Pulmonary artery endothelial cell (primary cell): ENCODE measurements at regions not wholly inside any gene's neighbourhood (a gene's known extent, or its start where the extent isn't known, plus 50 kb on each side); places are given as distances from the start of the nearest gene placed in this dataset.
"Not testable (repeated sequence)": the region's sequence is repeated elsewhere in the genome, so short reads cannot be mapped to it uniquely, and the experiment has no call there.

ENCODE experiments used
- DNase-seq: peaks from one replicate; pipeline ENCODE4 v3.0.0-alpha.2; 2011; ENCODE audit warnings: low read depth, low spot score

DNA sequence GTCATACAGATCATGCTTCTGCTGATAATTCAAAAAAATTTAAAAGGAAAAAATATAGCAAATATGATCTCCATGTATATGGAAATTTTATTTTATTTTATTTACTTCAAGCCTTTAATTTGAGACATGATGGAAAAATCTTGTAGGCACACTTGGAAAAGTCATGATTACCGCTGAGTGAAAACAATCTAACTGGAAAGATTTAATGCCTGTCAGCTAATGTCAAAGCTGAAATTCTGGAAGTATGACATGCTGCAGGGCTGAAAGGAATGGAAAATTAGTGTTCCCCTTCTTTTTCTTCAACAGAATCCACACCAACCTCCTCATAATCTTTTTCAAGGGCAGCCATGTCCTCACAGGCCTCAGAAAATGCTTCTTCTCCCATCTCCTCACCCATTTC lies 58.2 kb downstream of the RPRM start:
- DNase-seq, result no peak

DNA sequence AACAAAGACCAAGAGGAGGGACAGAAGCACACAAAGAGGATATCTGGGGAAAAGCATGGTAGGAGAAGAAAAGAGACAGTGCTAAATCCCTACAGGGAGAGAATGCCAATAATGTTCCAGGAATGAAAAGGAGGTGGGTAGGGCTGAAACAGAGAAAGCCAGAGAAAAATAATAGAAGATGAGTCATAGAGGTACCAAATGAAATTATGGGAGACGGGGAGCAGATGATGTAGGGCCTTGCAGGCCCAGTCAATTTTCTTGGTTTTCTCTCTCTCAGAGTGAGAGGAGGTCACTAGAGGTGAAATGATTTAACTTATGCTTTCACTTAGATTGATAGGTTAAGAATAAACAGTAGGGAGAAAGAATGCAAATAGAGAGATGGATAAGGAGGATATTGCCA lies 61.5 kb downstream of the RPRM start:
- DNase-seq, result no peak

DNA sequence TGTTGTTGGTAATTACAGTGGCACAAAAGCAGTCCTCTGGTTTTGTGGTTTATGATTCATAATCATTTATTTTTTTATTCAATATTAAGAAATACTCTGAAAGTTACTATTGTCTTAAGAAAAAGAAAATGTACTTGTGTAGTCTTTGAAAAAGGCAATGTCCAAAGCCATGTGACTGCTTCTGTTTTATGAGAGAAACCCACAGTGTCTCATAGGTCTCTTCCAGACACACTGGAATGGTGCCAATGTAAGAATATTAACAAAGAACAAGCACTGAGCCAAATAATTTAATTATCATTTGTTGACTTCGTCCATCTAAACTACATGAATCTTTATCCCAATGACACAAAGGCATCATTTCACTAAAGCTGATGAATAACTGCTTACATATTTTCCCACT lies 62.5 kb downstream of the RPRM start:
- DNase-seq, result no peak

DNA sequence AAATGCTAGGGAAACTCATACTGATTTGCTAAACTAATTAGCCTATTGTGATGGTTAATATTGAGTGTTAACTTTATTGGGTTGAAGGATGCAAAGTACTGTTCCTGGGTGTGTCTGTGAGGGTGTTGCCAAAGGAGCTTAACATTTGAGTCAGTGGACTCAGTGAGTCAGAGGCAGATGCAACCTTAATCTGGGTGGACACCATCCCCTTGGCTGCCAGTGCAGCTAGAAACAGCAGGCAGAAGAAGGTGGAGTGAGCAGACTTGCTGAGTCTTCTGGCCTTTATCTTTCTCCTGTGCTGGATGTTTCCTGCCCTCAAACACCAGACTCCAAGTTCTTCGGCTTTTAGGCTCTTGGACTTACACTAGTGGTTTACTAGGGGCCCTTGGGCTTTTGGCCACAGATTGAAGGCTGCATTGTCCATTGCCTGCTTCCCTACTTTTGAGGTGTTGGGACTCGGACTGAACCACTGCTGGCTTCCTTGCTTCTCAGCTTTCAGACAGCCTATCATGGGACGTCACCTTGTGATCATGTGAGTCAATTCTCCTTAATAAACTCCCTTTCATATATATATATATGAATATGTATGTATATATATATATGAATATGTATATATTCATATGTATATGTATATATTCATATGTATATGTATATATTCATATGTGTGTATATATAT lies 69.7 kb downstream of the RPRM start:
- no peak for DNase-seq

DNA sequence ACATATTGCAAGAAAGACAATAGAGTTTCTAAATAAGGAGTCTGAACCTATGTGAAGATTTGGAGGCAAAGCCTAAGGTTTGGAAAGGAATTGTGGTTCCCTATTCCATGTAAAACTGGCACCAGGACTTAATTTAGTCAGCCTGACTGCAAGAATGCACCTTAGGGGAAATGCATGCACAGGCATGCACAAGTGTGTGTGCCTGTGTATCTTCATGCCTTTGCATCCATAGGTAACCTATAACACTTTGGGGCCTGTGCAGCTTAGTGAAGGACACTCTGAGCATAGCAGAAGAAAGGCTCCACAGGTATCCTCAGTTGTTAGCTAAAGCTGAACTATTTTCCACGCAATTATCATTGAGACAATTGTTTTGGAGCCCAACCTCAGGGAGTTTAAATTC lies 73.4 kb downstream of the RPRM start:
- DNase-seq, result no peak

- no peak for DNase-seq
Measured at GRCh38 chr2:153404792-153405191, 73.8 kb downstream of the RPRM start.

- DNase-seq, result no peak
Measured at GRCh38 chr2:153403940-153404339, 74.6 kb downstream of the RPRM start.

- not testable (repeated sequence) for DNase-seq
Measured at GRCh38 chr2:153403352-153403751, 75.2 kb downstream of the RPRM start.

DNA sequence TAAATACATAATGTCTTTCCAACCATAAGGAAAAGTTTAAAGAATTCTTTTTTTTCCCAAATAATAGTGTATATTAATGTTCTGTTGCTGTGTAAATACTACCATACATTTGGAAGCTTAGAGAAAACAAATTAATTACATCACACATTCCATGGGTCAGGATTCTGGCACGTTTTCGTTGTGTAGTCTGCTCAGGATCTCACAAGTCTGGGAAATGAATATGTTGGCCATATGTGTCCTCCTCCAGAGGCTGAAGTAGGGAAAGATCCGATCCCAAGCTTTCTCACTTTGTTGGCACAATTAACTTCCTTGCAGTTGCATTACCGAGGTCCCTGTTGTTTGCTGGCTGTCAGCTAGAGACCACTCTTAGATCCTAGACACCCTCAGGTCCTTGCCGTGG lies 83.9 kb downstream of the RPRM start:
- no peak for DNase-seq

GRCh38 chr2:153394247-153394646 lies 84.3 kb downstream of the RPRM start:
- DNase-seq, result no peak

DNA sequence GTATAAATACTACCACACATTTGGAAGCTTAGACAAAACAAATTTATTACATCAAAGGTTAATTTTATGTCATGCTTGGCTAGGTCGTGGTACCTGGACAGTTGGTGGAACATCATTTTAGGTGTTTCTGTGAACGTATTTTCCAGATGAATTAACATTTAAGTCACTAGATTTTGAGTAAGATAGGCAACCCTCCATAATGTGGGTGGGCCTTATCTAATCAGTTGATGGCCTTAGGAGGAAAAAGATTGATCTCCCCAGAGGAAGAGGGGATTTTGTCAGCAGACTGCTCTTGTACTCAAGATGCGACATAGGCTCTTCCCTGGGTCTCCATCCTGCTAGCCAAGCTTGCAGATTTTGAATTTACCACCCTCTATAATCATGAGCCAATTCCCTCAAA lies 85.0 kb downstream of the RPRM start:
- DNase-seq, result no peak

- DNase-seq, result no peak
Measured at GRCh38 chr2:153391131-153391530, 87.4 kb downstream of the RPRM start.

DNA sequence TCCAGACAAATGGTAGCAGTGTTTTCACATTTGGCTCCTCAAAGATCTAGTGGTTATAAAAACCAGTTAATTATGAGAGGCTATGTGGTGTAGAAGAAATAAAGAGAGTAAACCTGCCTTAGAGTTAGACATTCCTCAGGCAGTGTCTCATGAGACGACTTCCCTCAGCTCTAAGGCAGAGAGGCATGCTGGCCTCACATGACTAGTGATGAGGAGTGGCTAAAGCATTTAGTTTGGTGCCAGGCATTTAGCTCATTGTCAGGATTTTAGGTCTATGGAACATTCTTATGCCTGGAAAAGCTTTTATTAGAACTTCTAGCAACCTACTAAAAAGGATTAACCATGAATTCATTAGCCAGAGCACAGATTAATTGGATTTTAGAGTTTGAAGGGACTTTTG lies 90.3 kb downstream of the RPRM start:
- DNase-seq, result no peak

DNA sequence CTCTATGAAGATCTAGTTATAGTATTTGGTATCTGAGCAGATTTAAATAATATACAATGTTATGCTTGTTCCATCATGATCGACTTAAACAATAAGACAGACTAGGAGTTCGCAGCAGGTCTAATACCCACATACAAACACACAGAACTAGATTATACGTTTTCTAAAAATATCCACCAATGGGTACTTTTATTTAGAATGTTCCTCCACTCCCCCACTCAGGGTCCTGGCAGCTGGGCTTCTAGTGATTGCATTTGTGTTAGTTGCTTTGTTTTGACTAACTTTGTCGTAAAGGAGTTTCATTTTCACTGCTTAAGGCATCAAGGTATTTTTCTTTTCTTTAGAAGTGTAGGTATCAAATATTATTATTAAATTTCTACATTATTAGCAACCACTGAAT lies 91.4 kb downstream of the RPRM start:
- DNase-seq, result no peak

DNA sequence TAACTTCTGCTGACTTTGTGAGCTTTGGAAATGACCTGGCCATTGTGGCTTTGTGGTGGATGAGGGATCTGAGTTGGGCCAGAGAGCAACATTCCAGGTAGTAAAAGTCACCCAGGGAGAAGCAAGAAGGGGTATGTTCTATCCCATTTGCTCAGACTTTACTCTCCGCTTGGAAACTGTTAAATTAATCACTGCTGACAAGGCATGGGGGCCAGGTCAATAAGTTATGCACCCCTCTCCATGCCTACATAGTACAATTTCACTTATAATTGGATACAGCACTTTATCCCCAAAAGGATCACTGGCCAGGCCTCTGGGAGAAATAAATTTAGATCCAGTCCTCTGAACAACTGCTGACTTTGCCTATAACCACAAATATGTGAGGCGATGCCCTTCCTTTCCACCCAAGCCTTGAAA lies 92.1 kb downstream of the RPRM start:
- no peak for DNase-seq

DNA sequence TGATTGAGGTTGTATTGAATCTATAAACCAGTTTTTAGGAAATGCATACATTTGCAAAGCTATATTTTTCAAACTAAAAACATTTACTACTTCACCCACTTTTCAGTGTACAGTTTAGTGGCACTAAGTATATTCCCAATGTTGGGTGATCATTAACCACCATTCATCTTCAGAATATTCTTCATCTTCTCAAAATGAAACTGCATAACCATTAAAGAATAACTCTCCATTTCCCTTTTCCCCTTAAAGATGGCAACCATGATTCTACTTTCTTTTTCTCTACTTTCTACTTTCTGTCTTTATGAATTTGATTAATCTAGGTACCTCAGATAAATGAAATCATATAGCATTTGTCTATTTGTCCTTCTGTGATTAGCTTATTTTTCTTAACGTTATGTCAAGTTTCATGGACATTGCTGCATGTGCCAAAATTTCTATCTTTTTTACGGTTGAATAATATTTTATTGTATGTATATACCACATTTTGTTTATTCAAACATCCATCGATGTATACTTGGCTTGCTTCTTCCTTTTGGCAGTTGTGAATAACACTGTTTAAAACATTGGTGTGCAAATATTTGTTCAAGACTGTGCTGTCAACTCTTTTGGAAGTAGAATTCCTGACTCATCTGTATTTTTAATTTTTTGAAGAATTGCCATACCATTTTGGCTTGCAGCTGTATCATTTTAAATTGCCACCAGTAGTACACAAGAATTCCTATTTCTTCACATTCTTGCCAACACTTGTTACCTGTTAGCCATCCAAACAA lies 104.9 kb downstream of the RPRM start:
- no peak for DNase-seq

GRCh38 chr2:153360239-153360638 lies 118.3 kb downstream of the RPRM start:
- DNase-seq, result no peak

- DNase-seq, result no peak
Measured at GRCh38 chr2:153354377-153354776, 124.2 kb downstream of the RPRM start.

DNA sequence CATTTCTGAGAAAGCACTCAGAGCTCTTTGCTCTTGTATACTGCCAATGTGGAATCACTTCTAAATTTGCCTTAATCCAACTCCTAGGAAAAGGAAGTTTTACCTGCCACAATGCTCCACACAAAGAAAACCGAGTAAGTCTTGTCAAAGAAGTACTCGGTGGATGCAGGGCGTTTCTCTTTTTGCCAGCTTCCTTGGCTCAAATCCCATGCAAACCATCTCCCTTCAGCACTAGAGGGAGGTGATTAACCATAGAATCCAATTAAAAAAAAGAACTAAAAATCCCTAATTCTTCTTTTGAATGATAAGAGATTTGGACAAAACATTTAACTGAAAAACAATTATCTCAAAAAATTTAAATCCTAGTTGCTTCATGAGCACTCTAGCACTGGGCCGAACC lies 129.0 kb downstream of the RPRM start:
- DNase-seq, result no peak

DNA sequence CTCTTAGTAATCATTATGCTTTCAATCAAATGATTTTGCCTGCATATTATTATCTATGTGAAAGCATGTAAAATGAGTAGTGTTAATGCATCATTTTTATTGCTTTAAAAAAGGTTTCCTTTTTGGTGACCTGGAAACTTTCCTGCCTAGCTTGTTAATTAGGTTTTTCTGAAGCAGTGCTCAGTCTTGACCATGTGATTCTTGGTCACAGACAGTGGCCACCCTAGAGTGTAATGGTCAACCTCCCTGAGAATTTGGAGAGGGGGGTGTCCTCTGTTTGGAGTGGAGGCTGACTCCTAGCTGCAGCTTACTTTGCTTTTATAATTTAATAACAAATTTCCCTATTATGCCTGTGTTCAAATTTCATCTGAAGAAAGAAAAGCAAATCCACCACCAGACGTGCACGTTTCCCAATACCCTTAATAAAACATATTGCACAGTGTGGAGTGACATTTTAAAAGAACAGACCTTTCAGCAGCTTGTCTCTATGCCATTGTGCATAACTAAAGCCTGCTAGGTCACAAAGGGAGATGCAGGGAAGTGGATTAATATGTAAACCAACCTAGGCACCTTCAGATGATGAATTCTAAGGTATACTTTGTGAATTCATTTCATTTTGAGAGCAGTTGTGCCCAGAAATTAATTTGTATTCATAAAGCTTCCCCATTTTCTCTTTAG lies 130.6 kb downstream of the RPRM start:
- no peak for DNase-seq

- no peak for DNase-seq
Measured at GRCh38 chr2:153320879-153321278, 157.7 kb downstream of the RPRM start.

GRCh38 chr2:153311432-153311831 lies 167.1 kb downstream of the RPRM start:
- no peak for DNase-seq

GRCh38 chr2:153308466-153308865 lies 170.1 kb downstream of the RPRM start:
- DNase-seq, result no peak
